ACHN (cell line): ENCODE measurements at regions not wholly inside any gene's neighbourhood (a gene's known extent, or its start where the extent isn't known, plus 50 kb on each side); places are given as distances from the start of the nearest gene placed in this dataset.

ENCODE experiments used
- DNase-seq: peaks from one replicate; pipeline ENCODE4 v3.0.0-alpha.2; 2015
- in situ Hi-C: cut with HindIII; loops from 2 replicates; pipeline ENCODE4 v1.10.0; 2017; ENCODE audit warnings: low sequenced_read_pairs, low pct_ligation_motif_present, low pct_unique_long_range_greater_than_20kb

DNA sequence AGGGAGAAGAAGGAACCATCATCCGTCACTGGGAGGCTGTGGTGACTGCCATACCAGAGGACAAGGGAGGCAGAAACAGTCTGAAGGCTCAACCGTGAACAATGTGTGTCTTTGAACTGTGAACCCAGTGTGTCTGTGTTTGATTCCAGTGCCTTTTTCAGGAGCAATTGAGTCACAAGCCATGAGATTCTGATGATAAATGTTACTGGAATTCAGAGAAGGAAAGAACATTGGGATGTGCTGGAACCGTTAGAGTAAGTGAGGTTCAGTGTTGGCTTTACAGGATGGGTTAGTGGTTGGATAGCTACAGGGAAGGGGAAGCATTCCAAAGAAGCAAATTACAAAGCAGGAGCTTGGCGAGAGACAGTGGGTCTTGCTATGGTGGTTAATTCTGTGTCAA lies 464.4 kb downstream of the TRIML1 start:
- DNase-seq = no peak
- in situ Hi-C loops = no loop called here

DNA sequence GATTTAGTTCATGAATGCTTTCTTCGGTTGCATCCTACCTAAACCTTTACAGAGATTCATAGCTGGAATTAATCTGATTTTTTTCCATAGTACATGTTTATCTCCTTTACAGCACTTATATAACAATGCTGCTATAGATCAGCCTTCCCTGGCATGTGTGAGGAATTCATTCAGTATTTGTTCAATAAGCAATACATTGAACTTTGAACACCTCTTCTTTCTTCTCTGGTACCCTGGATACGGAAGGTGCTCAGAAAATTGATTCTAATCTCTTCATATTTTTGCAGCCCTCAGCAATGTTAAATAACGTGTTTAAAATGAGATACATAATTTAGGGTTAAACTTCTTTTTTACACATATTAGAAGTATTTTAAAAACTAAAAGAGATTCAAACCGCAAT lies 467.4 kb downstream of the TRIML1 start:
- in situ Hi-C loops = no loop called here
- DNase-seq = no peak

DNA sequence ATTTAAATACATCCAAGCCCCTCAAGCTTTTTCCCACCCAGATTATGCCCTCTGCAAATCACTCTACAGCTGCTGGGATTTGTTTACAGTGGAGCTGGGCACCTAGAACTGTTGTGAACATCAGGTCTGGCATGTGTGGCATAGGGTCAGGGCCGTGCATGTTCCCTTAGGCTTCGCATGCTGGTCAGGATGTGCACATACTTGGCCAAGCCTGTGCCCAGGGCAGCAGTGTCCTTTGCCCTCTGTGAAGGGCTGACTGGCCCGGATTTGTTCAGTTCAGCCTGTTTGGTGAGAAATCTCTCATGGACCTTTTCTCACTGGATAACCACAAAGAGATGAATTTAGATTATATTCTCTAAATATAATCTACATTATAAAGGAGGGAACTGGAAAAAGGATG lies 471.9 kb downstream of the TRIML1 start:
- in situ Hi-C loops = no loop called here
- no peak for DNase-seq

GRCh38 chr4:188612659-188613058 lies 473.4 kb downstream of the TRIML1 start:
- no peak for DNase-seq
- in situ Hi-C loops = no loop called here

DNA sequence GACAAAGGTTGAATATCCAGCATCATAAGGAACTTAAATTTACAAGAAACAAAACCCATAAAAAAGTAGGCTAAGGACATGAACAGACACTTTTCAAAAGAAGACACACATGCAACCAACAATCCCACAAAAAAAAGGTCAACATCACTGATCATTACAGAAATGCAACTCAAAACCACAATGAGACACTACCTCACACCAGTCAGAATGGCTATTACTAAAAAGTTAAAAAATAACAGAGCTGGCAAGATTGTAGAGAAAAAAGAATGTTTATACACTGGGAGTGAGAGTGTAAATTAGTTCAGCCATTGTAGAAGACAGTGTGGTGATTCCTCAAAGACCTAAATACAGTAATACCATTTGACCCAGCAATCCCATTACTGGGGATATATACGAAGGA lies 474.7 kb downstream of the TRIML1 start:
- in situ Hi-C loops = no loop called here
- DNase-seq = no peak

DNA sequence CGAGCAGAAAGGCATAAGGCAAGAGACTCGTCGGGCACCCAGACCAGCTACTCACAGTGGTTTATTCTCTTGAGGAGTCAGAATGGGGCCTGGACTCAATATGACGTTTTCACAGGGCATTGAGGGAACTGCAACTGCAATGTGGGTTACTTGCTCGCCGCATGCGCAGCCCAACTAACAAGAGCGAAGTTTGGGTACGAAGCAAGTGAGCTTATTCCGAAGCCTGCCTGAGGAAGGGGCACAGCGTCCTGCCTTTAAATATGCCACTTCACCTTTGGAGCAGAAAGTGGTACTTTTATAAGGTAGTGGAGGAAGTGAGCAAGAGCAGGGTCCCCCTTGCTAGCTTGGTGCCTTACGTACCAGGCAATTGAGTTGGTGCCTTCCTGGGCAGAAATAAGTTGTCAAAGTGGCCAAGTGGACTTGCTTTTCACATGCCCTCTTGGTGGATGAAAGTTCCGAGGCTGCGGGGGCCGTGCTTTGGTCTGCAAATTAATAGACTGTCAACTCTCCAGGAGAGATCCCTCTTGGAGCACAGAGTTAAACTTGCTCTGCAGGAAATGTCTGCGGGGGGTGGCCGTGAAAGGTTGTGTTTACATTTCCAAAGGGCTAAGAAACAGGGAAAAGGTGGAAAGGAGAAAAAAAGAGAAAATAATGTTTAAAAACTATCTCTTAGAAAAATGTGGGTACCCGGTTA lies 480.4 kb downstream of the TRIML1 start:
- in situ Hi-C loops = no loop called here
- no peak for DNase-seq

DNA sequence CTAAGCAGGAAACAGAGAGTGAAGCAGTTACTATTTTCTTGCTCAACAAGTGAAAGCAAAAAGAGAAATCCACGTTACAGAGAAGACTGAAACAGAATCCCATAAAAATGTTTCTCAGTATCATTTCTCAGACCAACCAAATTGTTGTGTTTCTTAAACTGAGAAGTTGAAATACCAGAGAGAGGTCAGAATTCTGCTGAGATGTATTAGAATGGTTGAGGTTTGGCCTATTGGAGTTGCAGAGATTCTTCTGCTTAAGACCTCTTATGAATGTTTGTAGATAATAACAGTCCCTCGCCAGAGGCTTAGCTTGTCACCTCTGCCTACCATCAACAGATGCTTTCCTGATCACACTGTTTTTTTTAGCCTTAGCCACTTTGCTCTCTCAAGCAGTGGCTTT lies 481.4 kb downstream of the TRIML1 start:
- no peak for DNase-seq
- in situ Hi-C loops = no loop called here

GRCh38 chr4:188623314-188623854 lies 484.1 kb downstream of the TRIML1 start:
- in situ Hi-C loops = no loop called here

GRCh38 chr4:188624370-188624769 lies 485.1 kb downstream of the TRIML1 start:
- in situ Hi-C loops = no loop called here
- DNase-seq = no peak

More at GRCh38 chr4:188623314-188623854, 484.1 kb downstream of the TRIML1 start:
- no peak for DNase-seq

- DNase-seq = no peak
- in situ Hi-C loops = no loop called here
Observed at GRCh38 chr4:188627892-188628291, 488.7 kb downstream of the TRIML1 start.

GRCh38 chr4:188639479-188640100 lies 500.3 kb downstream of the TRIML1 start:
- in situ Hi-C loops = no loop called here
- no peak for DNase-seq

GRCh38 chr4:188647820-188648370 lies 508.7 kb downstream of the TRIML1 start:
- in situ Hi-C loops = no loop called here
- no peak for DNase-seq

- DNase-seq = no peak
- in situ Hi-C loops = no loop called here
Observed at GRCh38 chr4:188649635-188650034, 510.4 kb downstream of the TRIML1 start.

DNA sequence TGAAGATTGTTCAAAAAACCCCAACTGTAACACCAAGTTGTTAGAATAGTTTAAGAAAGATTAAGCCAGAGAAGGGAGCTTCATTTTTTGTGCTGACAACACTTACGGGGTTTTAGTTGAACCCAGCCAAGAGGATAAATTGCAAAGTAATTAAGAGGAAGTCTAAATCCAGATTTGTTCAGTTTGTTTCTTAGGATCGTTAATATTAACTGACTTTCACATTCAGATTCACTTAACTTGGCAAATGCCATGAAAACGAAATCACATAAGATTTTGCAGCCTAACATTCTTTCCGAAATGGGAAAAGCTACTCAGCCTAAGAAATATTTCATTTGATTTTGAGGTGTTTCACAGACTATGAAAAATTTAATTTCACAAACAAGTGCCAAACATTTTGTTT lies 511.3 kb downstream of the TRIML1 start:
- in situ Hi-C loops = no loop called here
- DNase-seq = no peak

DNA sequence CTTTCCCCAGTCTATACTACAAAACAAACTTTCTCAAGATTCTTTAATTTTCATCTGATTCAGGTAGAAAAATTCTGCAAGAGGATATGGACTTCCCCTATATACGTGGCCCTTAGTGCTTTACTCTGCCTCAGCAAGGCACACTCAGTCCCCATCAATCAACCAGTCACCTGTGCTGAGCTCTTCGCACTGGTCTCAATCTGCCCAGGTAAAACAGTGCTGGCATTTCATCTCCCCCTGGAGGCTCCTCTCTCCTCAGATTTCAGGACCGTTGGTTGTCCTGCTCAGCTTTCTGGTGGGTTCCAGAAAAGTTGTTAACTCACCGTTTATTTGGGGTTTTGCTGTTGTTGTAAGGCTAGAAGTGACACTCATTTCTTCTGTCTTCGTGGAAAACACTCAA lies 518.1 kb downstream of the TRIML1 start:
- no peak for DNase-seq
- in situ Hi-C loops = no loop called here

GRCh38 chr4:188658958-188659522 lies 519.8 kb downstream of the TRIML1 start:
- in situ Hi-C loops = no loop called here
- DNase-seq = no peak

- in situ Hi-C loops = no loop called here
- no peak for DNase-seq
Observed at GRCh38 chr4:188660796-188661195, 521.6 kb downstream of the TRIML1 start.

GRCh38 chr4:188661502-188661901 lies 522.3 kb downstream of the TRIML1 start:
- in situ Hi-C loops = no loop called here
- no peak for DNase-seq

DNA sequence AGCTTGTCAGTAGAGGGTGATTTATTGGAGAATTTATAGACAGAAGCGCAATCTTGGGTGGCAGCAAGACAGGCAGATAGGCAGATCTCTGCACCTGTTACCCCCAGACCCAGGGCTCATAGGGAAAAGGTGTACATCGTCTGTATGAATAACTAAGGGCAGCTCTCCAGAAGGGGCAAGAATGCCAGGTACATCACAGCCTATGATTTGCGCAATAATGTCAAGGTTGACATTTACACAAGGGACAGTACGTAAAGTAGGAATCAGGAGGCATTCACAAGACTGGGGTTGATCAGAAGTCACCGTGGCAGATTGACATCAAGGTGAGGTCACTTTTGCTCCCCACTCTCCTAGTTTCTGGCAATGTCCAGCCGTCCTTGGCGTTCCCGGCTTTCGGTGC lies 524.1 kb downstream of the TRIML1 start:
- in situ Hi-C loops = no loop called here
- no peak for DNase-seq
